ENCODE measurements at regions not wholly inside any gene's neighbourhood (a gene's known extent, or its start where the extent isn't known, plus 50 kb on each side); places are given as distances from the start of the nearest gene placed in this dataset.

DNA sequence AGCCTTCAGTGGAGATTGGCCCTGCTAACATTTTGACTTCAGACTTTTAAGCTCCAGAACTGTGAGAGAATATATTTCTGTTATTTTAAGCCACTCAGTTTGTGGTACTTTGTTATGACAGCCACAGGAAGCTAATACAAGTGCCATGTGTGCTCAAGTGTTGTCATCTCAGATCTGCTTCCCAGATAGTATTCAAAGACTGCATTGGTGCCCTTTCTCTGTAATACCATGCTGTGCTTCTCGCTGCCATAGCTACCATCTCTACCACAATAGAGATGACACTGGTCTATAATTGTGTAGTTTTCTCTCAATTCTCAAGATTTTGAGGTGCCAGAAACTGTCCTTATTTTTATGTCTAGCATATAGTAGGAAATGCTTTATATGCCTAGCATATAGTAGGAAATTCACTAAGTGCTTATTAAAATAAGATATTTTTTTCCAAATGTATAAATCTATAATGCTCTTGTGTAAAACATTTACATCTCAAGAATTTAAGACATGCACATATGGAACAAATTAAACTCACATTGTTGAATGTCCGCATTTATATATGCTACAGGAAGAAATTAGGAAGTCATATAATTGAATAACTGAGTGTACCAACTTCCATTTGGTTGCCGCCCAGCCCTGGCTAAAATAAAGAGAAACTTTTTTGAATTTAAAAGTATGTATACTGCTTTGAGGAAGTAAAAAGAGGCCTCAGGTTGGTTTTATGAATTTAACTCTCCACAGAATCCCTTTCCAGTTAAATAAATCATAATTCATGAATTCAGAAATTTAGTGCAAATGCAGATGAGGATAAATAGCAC is 77.6 kb downstream of the TPBG start:
- Histone ChIP-seq H3K36me3 (replicated peaks in 1 of 2; ENCODE audit: control insufficient read depth in 1 of 2, insufficient read depth in 2 of 2, low read length in 1 of 2) (no peaks in the 10 kb centered on the region), H3K4me2 (no peak overlapping the region), H3K27me3 (ENCODE audit: insufficient read depth) (no peaks in the 10 kb centered on the region), H4K20me1 (ENCODE audit: insufficient read depth) (no peaks in the 10 kb centered on the region), H3F3A (replicated peaks; ENCODE audit: insufficient read depth) (no peaks in the 10 kb centered on the region), H3K9me2 (no peaks in the 10 kb centered on the region), H3K9me3 (no peaks in the 10 kb centered on the region), H3K4me1 (ENCODE audit: control insufficient read depth in 1 of 2, insufficient read depth in 2 of 2, low read depth in 1 of 2, low read length in 1 of 2) (peaks cover 0 to 7% of the 10 kb centered on the region in 2 experiments; a peak in 2 of 4 replicates), H3K9ac (no peak overlapping the region), H2AFZ (ENCODE audit: low read depth) (no peak overlapping the region), H3K4me3 (ENCODE audit: low read depth in 2 of 2, low read length in 1 of 2) (no peak overlapping the region), H3K79me2 (ENCODE audit: insufficient read depth) (no peaks in the 10 kb centered on the region), H3K27ac (ENCODE audit: low read depth in 2 of 2, low read length in 1 of 2) (no peak overlapping the region)
- TF ChIP-seq GATA2 (CRISPR knock-in tag; IDR thresholded peaks at IDR 0.05) = peak; percentile 16; the same call in 1 of the 2 replicates
- TF ChIP-seq ELF1 (IDR thresholded peaks at IDR 0.05) = no peak
- TF ChIP-seq NRF1 (IDR thresholded peaks at IDR 0.05; ENCODE audit: low read depth, low read length) = no peak
- ChIA-PET POLR2A (no interaction called here), CTCF (interaction anchor here (1.5 kb wide), 1 partner anchor 68 kb away, joined by 3 read pairs; no protein-coding TSS in a partner anchor)
- WGBS (ENCODE audit: low lambda C conversion rate) = 56% methylated on average over 3 of the region's 3 CpGs
- peak; percentile 7 for DNase-seq

- no peaks in the 10 kb centered on the region for H3K9me3 ChIP-seq
- no peak for TF ChIP-seq ELF1 (IDR thresholded peaks at IDR 0.05)
- no peak for TF ChIP-seq TEAD4 (IDR thresholded peaks at IDR 0.05; ENCODE audit: borderline replicate concordance, insufficient read depth)
- no peak overlapping the region for H2AFZ ChIP-seq (ENCODE audit: low read depth)
- no peaks in the 10 kb centered on the region for H3F3A ChIP-seq (replicated peaks; ENCODE audit: insufficient read depth)
- H3K9me2 ChIP-seq = no peaks in the 10 kb centered on the region
- CTCF ChIA-PET = interaction anchor here (1.5 kb wide), 1 partner anchor 69 kb away, joined by 3 read pairs; no protein-coding TSS in a partner anchor
- WGBS (ENCODE audit: low lambda C conversion rate) = 89% methylated on average over 7 of the region's 7 CpGs
- no peaks in the 10 kb centered on the region for H4K20me1 ChIP-seq (ENCODE audit: insufficient read depth)
- H3K79me2 ChIP-seq (ENCODE audit: insufficient read depth) = no peaks in the 10 kb centered on the region
- H3K4me3 ChIP-seq (ENCODE audit: low read depth in 2 of 2, low read length in 1 of 2) = no peak overlapping the region
- H3K4me1 ChIP-seq (ENCODE audit: control insufficient read depth in 1 of 2, insufficient read depth in 2 of 2, low read depth in 1 of 2, low read length in 1 of 2) = peaks cover 0 to 7% of the 10 kb centered on the region in 2 experiments; a peak in 2 of 4 replicates
- H3K36me3 ChIP-seq (replicated peaks in 1 of 2; ENCODE audit: control insufficient read depth in 1 of 2, insufficient read depth in 2 of 2, low read length in 1 of 2) = no peaks in the 10 kb centered on the region
- H3K4me2 ChIP-seq = no peak overlapping the region
- no peak overlapping the region for H3K9ac ChIP-seq
- POLR2A ChIA-PET = no interaction called here
- DNase-seq = no peak
- no peak overlapping the region for H3K27ac ChIP-seq (ENCODE audit: low read depth in 2 of 2, low read length in 1 of 2)
- H3K27me3 ChIP-seq (ENCODE audit: insufficient read depth) = no peaks in the 10 kb centered on the region
Observed at GRCh38 chr6:82442061-82442719, 78.6 kb downstream of the TPBG start.

GRCh38 chr6:82458147-82458546 is 94.5 kb downstream of the TPBG start:
- Histone ChIP-seq H3F3A (replicated peaks; ENCODE audit: insufficient read depth) (no peaks in the 10 kb centered on the region), H4K20me1 (ENCODE audit: insufficient read depth) (no peaks in the 10 kb centered on the region), H3K27me3 (ENCODE audit: insufficient read depth) (no peaks in the 10 kb centered on the region), H3K27ac (ENCODE audit: low read depth in 2 of 2, low read length in 1 of 2) (no peak overlapping the region), H2AFZ (ENCODE audit: low read depth) (no peak overlapping the region), H3K4me1 (ENCODE audit: control insufficient read depth in 1 of 2, insufficient read depth in 2 of 2, low read depth in 1 of 2, low read length in 1 of 2) (no peaks in the 10 kb centered on the region), H3K9me3 (peaks cover 7% of the 10 kb centered on the region; the same call in 1 of the 2 replicates), H3K36me3 (replicated peaks in 1 of 2; ENCODE audit: control insufficient read depth in 1 of 2, insufficient read depth in 2 of 2, low read length in 1 of 2) (no peaks in the 10 kb centered on the region), H3K4me3 (ENCODE audit: low read depth in 2 of 2, low read length in 1 of 2) (no peak overlapping the region), H3K4me2 (no peak overlapping the region), H3K79me2 (ENCODE audit: insufficient read depth) (no peaks in the 10 kb centered on the region), H3K9me2 (no peaks in the 10 kb centered on the region), H3K9ac (no peak overlapping the region)
- DNase-seq = no peak
- POLR2A ChIA-PET = no interaction called here
- CTCF ChIA-PET = no interaction called here
- TF ChIP-seq SMC3 (IDR thresholded peaks at IDR 0.05; ENCODE audit: low read depth, low read length) (no peak), GABPA (IDR thresholded peaks at IDR 0.05; ENCODE audit: low read depth) (no peak), EZH2phosphoT487 (IDR thresholded peaks at IDR 0.05; ENCODE audit: borderline replicate concordance, low read depth) (no peak), PBX3 (IDR thresholded peaks at IDR 0.05) (no peak), ZBTB33 (IDR thresholded peaks at IDR 0.05; ENCODE audit: borderline replicate concordance, low read depth) (no peak), REST (IDR thresholded peaks at IDR 0.05; ENCODE audit: low read depth, low read length) (no peak)

All from SK-N-SH (cell line).